Mesenchymal stem cell (in vitro differentiated cells and primary cell): ENCODE measurements at regions not wholly inside any gene's neighbourhood (a gene's known extent, or its start where the extent isn't known, plus 50 kb on each side); places are given as distances from the start of the nearest gene placed in this dataset.
"Not testable (repeated sequence)": the region's sequence is repeated elsewhere in the genome, so short reads cannot be mapped to it uniquely, and the experiment has no call there.

Experiments
- DNase-seq: peaks from one replicate; pipeline ENCODE4 v3.0.0-alpha.2; 2013
- H2AFZ ChIP-seq: one replicate; pipeline ENCODE4 v1.6.1; 2013; ENCODE audit warnings: low read depth, mild to moderate bottlenecking, control low read depth, inconsistent platforms, low read length, moderate library complexity
- H2AK5ac ChIP-seq: 2 replicates; pipeline ENCODE4 v1.6.1; 2013; ENCODE audit warnings: low read length, moderate library complexity, mild to moderate bottlenecking, inconsistent platforms; ENCODE audit not compliant: severe bottlenecking
- H2BK120ac ChIP-seq: one replicate; pipeline ENCODE4 v1.6.1; 2013; ENCODE audit warnings: low read depth, mild to moderate bottlenecking, inconsistent platforms, low read length, moderate library complexity
- H2BK12ac ChIP-seq, 2 experiments: one replicate each; pipeline ENCODE4 v1.6.1; 2013; ENCODE audit warnings: inconsistent platforms in 2 of 2, low read length in 2 of 2, mild to moderate bottlenecking in 2 of 2, moderate library complexity in 2 of 2, control low read depth in 1 of 2
- H2BK15ac ChIP-seq: one replicate; pipeline ENCODE4 v1.6.1; 2013; ENCODE audit warnings: mild to moderate bottlenecking, low read depth, inconsistent platforms; ENCODE audit not compliant: poor library complexity, severe bottlenecking
- H2BK5ac ChIP-seq: 2 replicates; pipeline ENCODE4 v1.6.1; 2013; ENCODE audit warnings: low read depth, mild to moderate bottlenecking, low read length, control low read depth, inconsistent platforms; ENCODE audit not compliant: poor library complexity, severe bottlenecking
- H3K14ac ChIP-seq, 2 experiments: one replicate each; pipeline ENCODE4 v1.6.1; 2013; ENCODE audit warnings: inconsistent platforms in 2 of 2, low read length in 2 of 2, control low read depth in 1 of 2, mild to moderate bottlenecking in 1 of 2, moderate library complexity in 1 of 2
- H3K18ac ChIP-seq, 2 experiments: one replicate each; pipeline ENCODE4 v1.6.1; 2013; ENCODE audit warnings: inconsistent platforms in 2 of 2, low read length in 2 of 2, control low read depth in 1 of 2, low read depth in 1 of 2, mild to moderate bottlenecking in 1 of 2
- H3K23ac ChIP-seq, 2 experiments: one replicate each; pipeline ENCODE4 v1.6.1; 2013; ENCODE audit warnings: inconsistent platforms in 2 of 2, low read length in 2 of 2, mild to moderate bottlenecking in 2 of 2, moderate library complexity in 2 of 2, control low read depth in 1 of 2
- H3K27ac ChIP-seq: 2 replicates; pipeline ENCODE4 v1.5.1; 2013; ENCODE audit warnings: mild to moderate bottlenecking, moderate library complexity, low read length, control low read depth, inconsistent platforms; ENCODE audit not compliant: poor library complexity, severe bottlenecking
- H3K27me3 ChIP-seq, 2 experiments: 2 replicates each; pipeline versions ENCODE4 v1.6.1 to v1.7.0; 2013; ENCODE audit warnings: low read length in 2 of 2, mild to moderate bottlenecking in 2 of 2, moderate library complexity in 2 of 2, control low read depth in 1 of 2, inconsistent platforms in 1 of 2; ENCODE audit not compliant: control insufficient read depth in 1 of 2, insufficient read depth in 1 of 2
- H3K36me3 ChIP-seq, 2 experiments: 2 replicates each; pipeline versions ENCODE4 v1.6.1 to v1.7.0; 2013; ENCODE audit warnings: low read length in 2 of 2, control low read depth in 1 of 2, inconsistent platforms in 1 of 2, low read depth in 1 of 2, mild to moderate bottlenecking in 1 of 2; ENCODE audit not compliant: insufficient read depth in 2 of 2, control insufficient read depth in 1 of 2
- H3K4ac ChIP-seq, 2 experiments: one replicate each; pipeline ENCODE4 v1.6.1; 2013; ENCODE audit warnings: inconsistent platforms in 2 of 2, low read length in 2 of 2, mild to moderate bottlenecking in 2 of 2, moderate library complexity in 2 of 2, control low read depth in 1 of 2, low read depth in 1 of 2
- H3K4me1 ChIP-seq: 2 replicates; pipeline ENCODE4 v1.6.1; 2013; ENCODE audit warnings: low read depth, low read length, control low read depth; ENCODE audit not compliant: control insufficient read depth, insufficient read depth
- H3K4me2 ChIP-seq: 2 replicates; pipeline ENCODE4 v1.6.1; 2013; ENCODE audit warnings: low read length, mild to moderate bottlenecking, inconsistent platforms; ENCODE audit not compliant: poor library complexity, severe bottlenecking
- H3K4me3 ChIP-seq, 2 experiments: 2 replicates each; pipeline versions ENCODE4 v1.5.1 to v1.7.0; 2013; ENCODE audit warnings: low read length in 2 of 2, mild to moderate bottlenecking in 2 of 2, control low read depth in 1 of 2, low read depth in 1 of 2; ENCODE audit not compliant: insufficient read depth in 1 of 2
- H3K79me1 ChIP-seq: replicated peaks from 2 replicates; pipeline ENCODE4 v1.6.1; 2013; ENCODE audit warnings: mild to moderate bottlenecking, control low read depth, low read length, inconsistent platforms; ENCODE audit not compliant: poor library complexity, severe bottlenecking
- H3K9ac ChIP-seq: 2 replicates; pipeline ENCODE4 v1.7.0; 2013; ENCODE audit warnings: mild to moderate bottlenecking, low read length, moderate library complexity
- H3K9me3 ChIP-seq: 2 replicates; pipeline ENCODE4 v1.7.0; 2013; ENCODE audit warnings: mild to moderate bottlenecking, low read length; ENCODE audit not compliant: control insufficient read depth
- H4K8ac ChIP-seq: one replicate; pipeline ENCODE4 v1.6.1; 2013; ENCODE audit warnings: inconsistent platforms, mild to moderate bottlenecking, low read length, moderate library complexity
- H4K91ac ChIP-seq: one replicate; pipeline ENCODE4 v1.6.1; 2013; ENCODE audit warnings: mild to moderate bottlenecking, low read length, inconsistent platforms
- WGBS: methylation state at CpG from one replicate; pipeline ENCODE4 v1.1.7; 2013; ENCODE audit warnings: mixed read lengths; 5-methylcytosine and 5-hydroxymethylcytosine counted together

DNA sequence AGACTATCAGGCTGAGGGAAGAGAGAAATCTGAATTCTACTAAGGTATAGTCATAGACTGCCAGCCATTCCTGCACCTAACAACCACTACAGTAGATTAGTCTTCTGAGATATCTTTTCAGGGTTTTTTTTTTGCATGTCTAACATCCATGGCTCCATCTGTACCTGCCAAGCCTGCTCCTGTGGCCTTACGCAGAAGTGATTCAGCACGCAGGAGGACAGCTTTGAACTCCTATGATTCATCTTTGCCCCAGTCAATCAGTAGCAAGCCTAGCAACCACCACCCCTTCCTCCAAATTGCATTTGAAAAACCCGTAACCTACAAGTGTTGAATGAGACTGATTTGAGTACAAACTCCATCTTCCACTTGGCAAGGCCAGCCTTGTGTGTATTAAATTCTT, 520.7 kb upstream of the HS3ST1 start:
- H2BK120ac ChIP-seq: no peak overlapping the region
- H3K4ac ChIP-seq: no peak overlapping the region
- no peaks in the 10 kb centered on the region for H3K79me1 ChIP-seq
- H3K23ac ChIP-seq: no peak overlapping the region
- DNase-seq: no peak
- H3K4me2 ChIP-seq: no peak overlapping the region
- H3K36me3 ChIP-seq: no peaks in the 10 kb centered on the region
- no peak overlapping the region for H2AFZ ChIP-seq
- H2BK15ac ChIP-seq: no peak overlapping the region
- H3K4me3 ChIP-seq: no peak overlapping the region
- H3K9ac ChIP-seq: no peak overlapping the region
- H2BK5ac ChIP-seq: no peak overlapping the region
- H2BK12ac ChIP-seq: no peak overlapping the region
- no peak overlapping the region for H4K8ac ChIP-seq
- WGBS: 98% methylated on average over 3 of the region's 3 CpGs
- no peak overlapping the region for H3K18ac ChIP-seq
- H3K27ac ChIP-seq: no peak overlapping the region
- no peak overlapping the region for H4K91ac ChIP-seq
- H3K14ac ChIP-seq: no peak overlapping the region
- no peak overlapping the region for H2AK5ac ChIP-seq
- no peaks in the 10 kb centered on the region for H3K27me3 ChIP-seq
- no peaks in the 10 kb centered on the region for H3K9me3 ChIP-seq
- H3K4me1 ChIP-seq: no peaks in the 10 kb centered on the region

DNA sequence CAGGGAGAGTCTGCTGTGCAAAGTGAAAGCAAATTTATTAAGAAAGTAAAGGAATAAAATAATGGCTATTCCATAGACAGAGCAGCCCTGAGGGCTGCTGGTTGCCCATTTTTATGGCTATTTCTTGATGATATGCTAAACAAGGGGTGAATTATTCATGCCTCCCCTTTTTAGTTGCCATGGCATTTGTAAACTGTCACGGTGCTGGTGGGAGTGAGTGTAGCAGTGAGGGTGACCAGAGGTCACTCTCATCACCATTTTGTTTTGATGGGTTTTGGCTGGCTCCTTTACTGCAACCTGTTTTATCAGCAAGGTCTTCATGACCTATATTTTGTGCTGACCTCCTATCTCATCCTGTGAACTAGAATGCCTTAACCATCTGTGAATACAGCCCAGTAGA, 518.9 kb upstream of the HS3ST1 start:
- not testable (repeated sequence) for H3K9me3 ChIP-seq, H3K27ac ChIP-seq, H3K4me2 ChIP-seq, H3K36me3 ChIP-seq, H3K14ac ChIP-seq, H2AK5ac ChIP-seq, H4K91ac ChIP-seq, H3K9ac ChIP-seq, H2AFZ ChIP-seq, H2BK15ac ChIP-seq, H2BK120ac ChIP-seq, H3K79me1 ChIP-seq, H2BK5ac ChIP-seq, H2BK12ac ChIP-seq, H3K4me1 ChIP-seq, H3K4me3 ChIP-seq, H3K4ac ChIP-seq, H3K23ac ChIP-seq, H3K27me3 ChIP-seq, H4K8ac ChIP-seq, H3K18ac ChIP-seq, DNase-seq
- WGBS: 58% methylated on average over 1 of the region's 1 CpG

GRCh38 chr4:11937941-11938340, 509.2 kb upstream of the HS3ST1 start:
- Histone ChIP-seq H4K91ac (no peak overlapping the region), H3K4me2 (no peak overlapping the region), H3K9ac (no peak overlapping the region), H3K27me3 (no peaks in the 10 kb centered on the region), H3K14ac (no peak overlapping the region), H3K27ac (no peak overlapping the region), H2BK12ac (no peak overlapping the region), H2AK5ac (no peak overlapping the region), H3K9me3 (no peaks in the 10 kb centered on the region), H3K23ac (no peak overlapping the region), H3K4me3 (no peak overlapping the region), H2AFZ (no peak overlapping the region), H3K36me3 (no peaks in the 10 kb centered on the region), H3K18ac (no peak overlapping the region), H3K4me1 (no peaks in the 10 kb centered on the region), H4K8ac (no peak overlapping the region), H3K4ac (no peak overlapping the region), H3K79me1 (no peaks in the 10 kb centered on the region), H2BK120ac (no peak overlapping the region), H2BK15ac (no peak overlapping the region), H2BK5ac (no peak overlapping the region)
- DNase-seq: no peak

DNA sequence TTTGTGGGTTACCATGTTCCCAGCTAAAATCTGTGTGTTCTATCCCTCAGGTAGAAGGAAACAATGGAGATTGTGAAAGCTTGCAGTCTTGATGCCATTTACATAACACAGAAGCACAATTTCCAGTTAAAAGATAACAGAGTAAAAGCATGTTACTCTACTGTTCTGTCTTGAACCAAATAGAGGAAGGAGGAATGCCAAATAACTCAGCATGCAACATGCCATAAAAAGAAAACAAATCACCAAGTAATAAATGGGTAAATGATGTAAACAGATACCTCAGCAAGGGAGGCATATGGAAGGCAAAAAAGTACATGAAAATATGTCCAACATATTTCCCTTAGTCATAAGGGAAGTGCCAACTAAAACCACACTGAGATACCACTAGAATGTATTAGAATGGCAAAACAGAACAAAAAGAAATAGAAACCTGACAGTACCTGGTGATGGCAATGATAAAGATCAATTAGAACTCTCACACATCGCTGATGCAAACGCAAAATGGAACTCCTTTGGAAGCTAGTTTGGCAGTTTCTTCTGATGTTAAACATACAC, 502.6 kb upstream of the HS3ST1 start:
- Histone ChIP-seq H3K4me3 (no peak overlapping the region), H3K14ac (no peak overlapping the region), H3K79me1 (no peaks in the 10 kb centered on the region), H2AFZ (no peak overlapping the region), H3K9ac (no peak overlapping the region), H3K18ac (no peak overlapping the region), H3K36me3 (no peaks in the 10 kb centered on the region), H2BK120ac (no peak overlapping the region), H3K9me3 (no peaks in the 10 kb centered on the region), H3K27ac (no peak overlapping the region), H2AK5ac (no peak overlapping the region), H3K4me1 (no peaks in the 10 kb centered on the region), H2BK15ac (no peak overlapping the region), H4K91ac (no peak overlapping the region), H3K27me3 (no peaks in the 10 kb centered on the region), H3K4ac (no peak overlapping the region), H3K23ac (no peak overlapping the region), H4K8ac (no peak overlapping the region), H2BK5ac (no peak overlapping the region), H2BK12ac (no peak overlapping the region), H3K4me2 (no peak overlapping the region)
- no peak for DNase-seq
- whole genome bisulfite sequencing: 83% methylated on average over 2 of the region's 2 CpGs
